ENCODE measurements at regions not wholly inside any gene's neighbourhood (a gene's known extent, or its start where the extent isn't known, plus 50 kb on each side); places are given as distances from the start of the nearest gene placed in this dataset.

GRCh38 chr5:51027271-51027670 is 356.0 kb upstream of the ISL1 start:
- DNase-seq (ENCODE audit: low read depth in 2 of 2): no peak

GRCh38 chr5:51028394-51028793 is 354.9 kb upstream of the ISL1 start:
- no peak for DNase-seq (ENCODE audit: low read depth in 2 of 2)

DNA sequence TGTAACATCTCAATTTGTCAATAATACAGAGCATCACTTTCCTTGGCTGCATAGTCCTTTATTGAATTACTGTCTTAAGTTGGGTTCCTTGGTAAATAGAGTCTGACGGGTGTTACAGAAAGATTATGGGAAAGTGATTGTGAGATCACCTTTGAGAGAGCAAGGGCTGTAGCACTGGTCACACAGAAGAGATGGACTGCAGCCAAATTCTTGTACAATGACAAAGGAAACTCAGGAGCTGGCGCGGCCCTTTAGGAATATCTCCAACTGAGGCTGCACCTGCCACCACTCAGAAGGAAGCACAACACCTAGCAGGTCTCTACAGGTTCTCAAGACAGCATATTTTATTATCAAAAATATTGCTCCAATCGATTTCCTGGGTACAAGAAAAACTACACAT is 350.0 kb upstream of the ISL1 start:
- no peak for DNase-seq (ENCODE audit: low read depth in 2 of 2)

- no peak for DNase-seq (ENCODE audit: low read depth in 2 of 2)
Measured at GRCh38 chr5:51034222-51034901, 348.9 kb upstream of the ISL1 start.

GRCh38 chr5:51039424-51040329 is 343.6 kb upstream of the ISL1 start:
- no peak for DNase-seq (ENCODE audit: low read depth in 2 of 2)

DNA sequence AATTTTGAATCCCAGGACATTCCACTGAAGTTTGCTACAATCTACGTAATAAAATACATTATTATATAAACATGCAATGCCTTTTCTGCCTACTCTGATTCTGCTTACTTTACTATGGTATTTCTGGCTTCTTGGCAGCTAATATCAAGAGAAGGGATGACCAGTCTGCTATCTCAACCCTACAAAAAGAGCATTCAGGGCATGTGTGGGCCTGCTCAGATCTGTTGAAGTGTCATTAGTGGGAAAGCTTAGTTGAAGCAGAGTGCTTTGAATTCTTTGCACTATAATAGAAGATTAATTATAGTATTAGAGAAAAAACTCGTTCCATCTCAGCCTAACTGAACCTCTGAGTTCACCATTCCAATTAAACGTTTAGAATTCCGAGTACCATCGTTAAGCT is 339.5 kb upstream of the ISL1 start:
- DNase-seq (ENCODE audit: low read depth in 2 of 2): no peak

DNA sequence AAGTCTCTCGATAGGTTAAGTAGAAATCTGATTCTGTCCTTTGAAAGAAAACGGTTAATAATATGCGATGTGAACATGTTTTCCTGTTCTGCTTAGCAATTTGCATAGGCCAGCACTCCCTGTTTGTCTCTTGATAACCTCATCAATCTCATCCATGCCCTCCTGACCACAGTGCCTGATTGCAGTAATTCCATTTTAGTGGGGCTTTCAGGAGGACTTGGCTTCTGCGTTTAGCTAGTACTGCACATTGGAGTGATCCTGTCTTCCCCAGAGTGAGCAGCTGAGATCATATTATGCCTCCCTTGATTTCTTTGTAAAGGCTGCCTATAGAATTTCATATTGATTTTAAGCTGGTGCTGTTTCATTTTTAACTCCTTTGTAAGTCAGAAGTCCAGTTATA is 335.9 kb upstream of the ISL1 start:
- no peak for DNase-seq (ENCODE audit: low read depth in 2 of 2)

DNA sequence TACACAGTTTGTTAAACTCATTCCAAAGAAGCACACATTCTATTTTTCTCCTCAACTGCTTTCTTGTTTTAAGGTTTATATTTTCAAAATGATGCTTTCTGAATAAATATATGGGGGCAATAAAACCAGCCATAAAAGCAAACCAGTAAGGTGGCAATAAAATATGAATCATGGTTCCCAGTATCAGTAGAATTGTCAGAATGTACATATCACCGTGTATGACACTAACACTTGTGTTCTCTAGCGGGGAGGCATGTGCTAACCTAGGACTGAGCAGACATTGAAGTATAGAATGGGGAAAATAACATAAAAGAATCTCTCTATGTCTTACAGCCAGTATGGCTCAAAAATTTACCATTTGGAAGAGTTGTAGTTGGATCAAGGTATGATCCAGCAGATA is 329.9 kb upstream of the ISL1 start:
- no peak for DNase-seq (ENCODE audit: low read depth in 2 of 2)

DNA sequence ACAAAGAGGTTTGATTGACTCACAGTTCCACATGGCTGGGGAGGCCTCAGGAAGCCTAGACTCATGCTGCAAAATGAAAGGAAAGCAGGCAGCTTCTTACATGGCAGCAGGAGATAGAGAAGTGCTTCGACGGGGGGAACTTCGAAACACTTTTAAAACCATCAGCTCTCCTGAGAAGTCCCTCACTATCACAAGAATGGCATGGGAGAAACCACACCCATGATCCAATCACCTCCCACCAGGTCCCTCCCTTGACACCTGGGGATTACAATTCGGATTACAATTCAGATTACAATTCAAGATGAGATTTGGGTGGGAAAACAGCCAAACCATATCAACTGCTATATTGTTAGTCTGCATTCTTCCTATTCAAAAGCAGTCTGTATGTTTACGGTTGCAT is 322.3 kb upstream of the ISL1 start:
- DNase-seq (ENCODE audit: low read depth in 2 of 2): no peak

DNA sequence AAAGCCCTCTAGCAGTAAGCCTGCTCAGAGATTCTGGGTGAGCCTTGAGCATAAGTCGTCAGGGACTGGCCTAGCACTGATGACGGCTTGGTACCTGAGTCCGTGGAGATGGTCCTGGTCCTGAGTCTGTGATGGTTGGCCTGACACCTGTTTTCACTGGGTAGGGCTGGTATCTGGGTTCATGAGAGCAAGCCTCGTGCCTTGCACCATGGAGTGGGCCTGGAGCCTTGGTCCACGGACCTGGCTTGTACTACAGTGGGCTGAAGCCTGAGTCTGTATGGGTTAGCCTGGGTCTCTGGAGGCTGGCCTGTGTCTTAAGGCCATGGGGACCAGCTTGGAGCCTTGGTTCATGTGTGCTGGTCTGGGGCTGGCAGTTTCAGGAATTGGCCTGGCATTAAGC is 310.3 kb upstream of the ISL1 start:
- no peak for DNase-seq (ENCODE audit: low read depth in 2 of 2)

- no peak for DNase-seq (ENCODE audit: low read depth in 2 of 2)
Measured at GRCh38 chr5:51082741-51083140, 300.5 kb upstream of the ISL1 start.

DNA sequence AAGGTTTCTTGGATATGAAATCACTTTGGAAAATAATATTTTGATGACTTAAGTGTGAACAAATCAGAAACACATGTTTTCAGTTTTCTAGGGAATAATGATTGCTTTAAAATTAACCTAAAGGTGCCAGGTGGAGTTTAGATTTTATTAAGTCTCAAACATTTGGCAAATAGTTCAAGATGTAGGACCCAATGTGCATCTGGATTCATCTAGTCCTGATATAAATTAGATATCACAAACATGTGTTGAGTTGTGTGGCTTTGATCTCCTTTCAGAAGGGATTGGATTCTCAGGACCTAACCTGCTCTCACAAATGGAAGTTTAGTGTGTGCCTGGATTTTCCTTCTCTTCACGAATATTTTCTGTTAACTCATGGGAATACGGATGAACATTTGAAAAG is 291.4 kb upstream of the ISL1 start:
- DNase-seq (ENCODE audit: low read depth in 2 of 2): no peak

GRCh38 chr5:51095486-51095885 is 287.8 kb upstream of the ISL1 start:
- no peak for DNase-seq (ENCODE audit: low read depth in 2 of 2)

DNA sequence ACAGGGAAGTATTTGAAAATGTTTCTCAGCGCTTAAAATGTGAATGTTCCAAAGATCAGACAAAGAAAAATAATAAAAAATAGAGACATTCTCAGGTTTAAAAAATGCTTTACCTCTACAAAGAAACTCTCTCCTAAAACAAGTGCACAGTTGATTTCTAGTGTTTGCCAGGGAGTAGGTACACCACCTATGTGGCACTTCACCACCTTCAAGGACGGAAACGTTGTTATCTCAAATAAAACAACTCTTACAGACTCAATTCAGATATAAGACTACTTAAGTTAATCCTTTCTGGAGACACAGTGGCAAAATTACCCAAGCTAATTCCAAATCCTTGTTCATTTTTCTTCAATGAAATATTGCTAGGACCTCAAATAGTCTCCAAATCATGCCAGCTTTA is 286.4 kb upstream of the ISL1 start:
- DNase-seq (ENCODE audit: low read depth in 2 of 2): no peak

DNA sequence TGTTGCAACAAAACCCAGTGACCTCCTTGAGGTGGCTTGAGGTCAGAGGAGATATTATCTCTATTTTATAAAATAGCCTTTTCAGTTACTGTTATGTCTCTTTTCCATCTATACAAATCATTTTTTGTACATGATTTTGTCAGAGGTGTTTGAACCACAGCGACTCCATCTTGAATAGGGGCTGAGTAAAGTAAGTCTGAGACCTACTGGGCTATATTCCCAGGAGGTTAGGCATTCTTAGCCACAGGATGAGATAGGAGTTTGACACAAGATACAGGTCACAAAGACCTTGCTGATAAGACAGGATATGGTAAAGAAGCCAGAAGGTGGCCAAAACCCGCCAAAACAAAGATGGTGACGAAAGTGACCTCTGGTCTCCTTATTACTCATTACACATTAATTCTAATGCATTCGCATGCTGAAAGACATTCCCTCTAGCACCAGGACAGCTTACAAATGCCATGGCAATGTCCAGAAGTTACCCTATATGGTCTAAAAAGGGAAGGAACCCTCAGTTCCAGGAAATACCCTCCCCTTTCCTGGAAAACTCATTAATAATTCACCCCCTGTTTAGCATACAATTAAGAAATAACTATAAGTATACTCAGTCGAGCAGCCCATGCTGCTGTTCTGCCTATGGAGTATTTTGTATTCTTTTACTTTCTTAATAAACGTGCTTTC is 283.9 kb upstream of the ISL1 start:
- DNase-seq (ENCODE audit: low read depth in 2 of 2): no peak

GRCh38 chr5:51104556-51104955 is 278.7 kb upstream of the ISL1 start:
- DNase-seq (ENCODE audit: low read depth in 2 of 2): no peak

- no peak for DNase-seq (ENCODE audit: low read depth in 2 of 2)
Measured at GRCh38 chr5:51109786-51110410, 273.4 kb upstream of the ISL1 start.

DNA sequence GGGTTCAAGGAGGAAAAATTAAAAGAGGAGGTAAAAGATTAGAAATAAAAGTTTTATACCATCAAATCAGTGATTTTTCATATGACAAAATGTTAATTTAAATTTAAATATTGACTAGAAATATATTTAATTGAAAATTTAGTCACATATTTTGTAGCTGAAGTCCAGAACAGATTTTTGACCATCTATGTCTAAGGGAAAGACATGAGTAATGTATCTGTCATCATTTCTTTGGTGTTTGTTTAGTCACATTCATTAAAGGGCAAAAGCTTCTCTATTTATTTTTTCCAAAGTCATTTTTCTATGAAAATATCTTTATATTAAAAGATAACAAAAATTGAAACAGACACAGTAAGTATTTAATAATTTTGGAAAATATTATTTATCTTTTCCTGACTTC is 252.0 kb upstream of the ISL1 start:
- DNase-seq (ENCODE audit: low read depth in 2 of 2): no peak

GRCh38 chr5:51138164-51138563 is 245.1 kb upstream of the ISL1 start:
- DNase-seq (ENCODE audit: low read depth in 2 of 2): no peak

- no peak for DNase-seq (ENCODE audit: low read depth in 2 of 2)
Measured at GRCh38 chr5:51148437-51148836, 234.8 kb upstream of the ISL1 start.

GRCh38 chr5:51156222-51156621 is 227.0 kb upstream of the ISL1 start:
- DNase-seq (ENCODE audit: low read depth in 2 of 2): no peak

- no peak for DNase-seq (ENCODE audit: low read depth in 2 of 2)
Measured at GRCh38 chr5:51156838-51157237, 226.4 kb upstream of the ISL1 start.
